Left lung (tissue), 4 donors: ENCODE measurements at regions not wholly inside any gene's neighbourhood (a gene's known extent, or its start where the extent isn't known, plus 50 kb on each side); places are given as distances from the start of the nearest gene placed in this dataset.
A peak's percentile ranks its signal among the peaks of the same experiment; 100 is the strongest.

Experiments used
- ATAC-seq: fragments of 200-7000 bp; cut with Tn5 transposase; one replicate; pipeline ENCODE4 v1.9.1; 2020; ENCODE audit warnings: moderate library complexity
- DNase-seq, 4 donors: peaks; one replicate each; pipeline ENCODE4 v3.0.0-alpha.2; 2013 to 2020
- H3K27ac ChIP-seq, 2 donors: fragments of 200-600 bp; sonication (generic) in 1 of 2; one replicate each; pipeline versions ENCODE4 v1.5.0 to v1.8.0; 2020 to 2021
- H3K27me3 ChIP-seq, 2 donors: fragments of 200-600 bp; sonication (generic) in 1 of 2; one replicate each; pipeline versions ENCODE4 v1.5.0 to v1.8.0; 2020 to 2021
- H3K36me3 ChIP-seq, 2 donors: fragments of 200-600 bp; sonication (generic) in 1 of 2; one replicate each; pipeline versions ENCODE4 v1.5.0 to v1.8.0; 2020 to 2021
- H3K4me1 ChIP-seq, 2 donors: fragments of 200-600 bp; one replicate each; pipeline ENCODE4 v1.8.0; 2021
- H3K4me3 ChIP-seq, 2 donors: fragments of 200-600 bp; sonication (generic) in 1 of 2; one replicate each; pipeline versions ENCODE4 v1.5.0 to v1.8.0; 2020 to 2021; ENCODE audit warnings: mild to moderate bottlenecking in 1 of 2
- H3K9me3 ChIP-seq, 2 donors: fragments of 200-600 bp; sonication (generic) in 1 of 2; one replicate each; pipeline versions ENCODE4 v1.5.0 to v1.8.0; 2020 to 2021
- intact Hi-C, 2 donors: fragments of 100-400 bp; cut with DNase I; formaldehyde crosslinking; loops; one replicate each; pipeline versions ENCODE4 v1.11.2 to v1.14.2; 2022
- TF ChIP-seq, protein P1 (sequence below), 2 donors: fragments of 200-600 bp; sonication (generic) in 1 of 2; IDR thresholded peaks; one replicate each; pipeline versions ENCODE4 v1.5.0 to v1.8.0; 2021; ENCODE audit warnings: antibody characterized with exemption in 2 of 2
- donor health status: DM: no; HTN: yes; CAD: no.
- donor health status: DM: no; HTN: no; CAD: no.

DNA sequence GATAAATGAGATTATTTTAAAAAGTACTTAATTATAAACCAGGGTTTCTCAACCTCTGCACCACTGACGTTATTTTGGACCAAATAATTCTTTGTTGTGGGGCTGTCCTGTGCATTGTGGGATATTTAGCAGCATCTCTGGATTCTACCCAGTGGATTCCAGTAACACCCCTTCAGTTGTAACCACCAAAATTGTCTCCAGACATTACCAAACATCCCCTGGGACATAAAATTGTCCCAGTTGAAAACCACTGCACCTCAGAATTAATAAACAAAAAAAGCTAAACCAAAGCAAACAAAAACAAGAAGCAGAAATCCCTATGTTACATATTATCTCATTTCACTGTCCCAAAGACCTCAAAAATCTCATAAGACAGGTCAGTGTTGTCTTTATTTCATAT lies 54.2 kb upstream of the GIMD1 start:
- Histone ChIP-seq H3K36me3 (no peaks in the 10 kb centered on the region), H3K4me3 (no peak overlapping the region), H3K9me3 (no peaks in the 10 kb centered on the region), H3K27me3 (no peaks in the 10 kb centered on the region), H3K4me1 (no peaks in the 10 kb centered on the region), H3K27ac (no peak overlapping the region)
- ATAC-seq (no peak), DNase-seq (no peak)
- intact Hi-C loops, result no loop called here
- TF ChIP-seq, protein P1, sequence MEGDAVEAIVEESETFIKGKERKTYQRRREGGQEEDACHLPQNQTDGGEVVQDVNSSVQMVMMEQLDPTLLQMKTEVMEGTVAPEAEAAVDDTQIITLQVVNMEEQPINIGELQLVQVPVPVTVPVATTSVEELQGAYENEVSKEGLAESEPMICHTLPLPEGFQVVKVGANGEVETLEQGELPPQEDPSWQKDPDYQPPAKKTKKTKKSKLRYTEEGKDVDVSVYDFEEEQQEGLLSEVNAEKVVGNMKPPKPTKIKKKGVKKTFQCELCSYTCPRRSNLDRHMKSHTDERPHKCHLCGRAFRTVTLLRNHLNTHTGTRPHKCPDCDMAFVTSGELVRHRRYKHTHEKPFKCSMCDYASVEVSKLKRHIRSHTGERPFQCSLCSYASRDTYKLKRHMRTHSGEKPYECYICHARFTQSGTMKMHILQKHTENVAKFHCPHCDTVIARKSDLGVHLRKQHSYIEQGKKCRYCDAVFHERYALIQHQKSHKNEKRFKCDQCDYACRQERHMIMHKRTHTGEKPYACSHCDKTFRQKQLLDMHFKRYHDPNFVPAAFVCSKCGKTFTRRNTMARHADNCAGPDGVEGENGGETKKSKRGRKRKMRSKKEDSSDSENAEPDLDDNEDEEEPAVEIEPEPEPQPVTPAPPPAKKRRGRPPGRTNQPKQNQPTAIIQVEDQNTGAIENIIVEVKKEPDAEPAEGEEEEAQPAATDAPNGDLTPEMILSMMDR (IDR thresholded peaks at IDR 0.05), result no peak

DNA sequence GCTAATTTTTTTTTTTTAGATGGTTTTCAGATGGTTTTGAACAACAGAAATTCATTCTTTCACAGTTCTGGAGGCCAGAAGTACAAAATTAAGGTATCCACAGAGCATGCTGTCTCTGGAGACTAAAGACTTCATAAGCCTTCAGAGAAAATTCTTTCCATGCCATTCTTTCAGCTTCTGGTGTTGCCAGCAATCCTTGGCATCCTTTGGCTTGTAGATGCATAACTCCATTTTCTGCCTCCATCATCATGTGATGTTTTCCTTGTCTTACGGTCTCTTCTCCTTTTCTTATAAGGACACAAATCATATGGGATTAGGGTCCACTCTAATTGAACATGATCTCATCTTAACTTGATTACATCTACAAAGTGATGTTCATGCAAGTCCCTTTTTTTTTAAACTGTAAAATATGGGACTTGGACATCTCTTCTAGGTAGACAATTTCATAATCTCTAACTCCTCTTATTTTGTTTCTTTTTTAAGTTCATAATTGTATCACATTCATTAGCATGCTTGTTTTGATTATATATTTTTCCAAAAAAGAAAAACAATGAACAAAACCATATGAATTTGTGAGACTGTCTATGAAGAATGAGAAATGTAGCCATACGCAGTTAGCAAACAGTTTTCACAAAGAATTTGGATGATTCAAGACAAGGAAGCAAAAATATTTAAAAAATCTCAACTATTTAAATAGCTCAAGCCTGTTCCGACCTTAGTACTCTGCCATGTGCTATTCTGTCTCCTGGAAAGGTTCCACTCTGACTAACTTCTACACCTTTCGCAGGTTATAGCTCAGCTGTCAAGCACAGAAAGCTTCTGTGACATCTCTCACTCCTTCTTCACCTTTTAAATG lies 53.1 kb upstream of the GIMD1 start:
- intact Hi-C loops, result no loop called here
- DNase-seq (no peak), ATAC-seq (peak; percentile 24)
- Histone ChIP-seq H3K4me1 (no peaks in the 10 kb centered on the region), H3K4me3 (no peak overlapping the region), H3K27me3 (no peaks in the 10 kb centered on the region), H3K9me3 (no peaks in the 10 kb centered on the region), H3K27ac (no peak overlapping the region), H3K36me3 (no peaks in the 10 kb centered on the region)
- TF ChIP-seq, protein P1 (IDR thresholded peaks at IDR 0.05), result no peak

DNA sequence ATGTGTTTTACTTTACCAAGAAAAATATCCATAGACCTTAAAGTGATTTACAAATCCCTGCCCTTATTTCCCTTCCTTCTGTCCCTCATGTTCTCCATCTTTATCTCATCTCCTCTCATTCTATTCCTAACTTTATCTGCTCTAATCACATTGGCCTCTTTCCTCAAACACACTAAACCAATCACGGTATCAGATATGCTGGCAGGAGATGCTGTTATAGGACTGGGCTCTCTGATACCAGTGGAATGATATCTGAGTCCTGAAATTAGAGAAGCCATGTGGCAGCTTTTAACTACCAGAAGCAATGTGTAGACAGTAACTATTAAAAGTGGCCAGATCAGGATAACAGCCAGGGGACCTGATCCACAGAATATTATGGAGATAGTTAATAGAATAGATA lies 49.9 kb upstream of the GIMD1 start:
- TF ChIP-seq, protein P1 (IDR thresholded peaks at IDR 0.05), result no peak
- Histone ChIP-seq H3K27me3 (no peaks in the 10 kb centered on the region), H3K9me3 (no peaks in the 10 kb centered on the region), H3K27ac (no peak overlapping the region), H3K4me3 (no peak overlapping the region), H3K36me3 (no peaks in the 10 kb centered on the region), H3K4me1 (no peaks in the 10 kb centered on the region)
- no peak for DNase-seq
- intact Hi-C loops, result no loop called here
- ATAC-seq, result no peak
